Aorta (tissue), 5 donors: ENCODE measurements at regions not wholly inside any gene's neighbourhood (a gene's known extent, or its start where the extent isn't known, plus 50 kb on each side); places are given as distances from the start of the nearest gene placed in this dataset.

Experiments used
- ATAC-seq: fragments of 200-7000 bp; cut with Tn5 transposase; one replicate; pipeline ENCODE4 v1.9.1; 2022; ENCODE audit warnings: moderate library complexity; ENCODE audit not compliant: low FRiP score
- DNase-seq, 2 donors: peaks; one replicate each; pipeline ENCODE4 v3.0.0-alpha.2; 2020
- H3K27ac ChIP-seq, 2 donors: one replicate each; pipeline ENCODE4 v1.5.1; 2013; ENCODE audit warnings: low read length in 2 of 2, mild to moderate bottlenecking in 2 of 2, moderate library complexity in 2 of 2, control low read depth in 1 of 2, inconsistent platforms in 1 of 2, low read depth in 1 of 2
- H3K27me3 ChIP-seq, 2 donors: one replicate each; pipeline ENCODE4 v1.6.1; 2013; ENCODE audit warnings: control low read depth in 1 of 2, low read length in 1 of 2, mild to moderate bottlenecking in 1 of 2, moderate library complexity in 1 of 2; ENCODE audit not compliant: insufficient read depth in 2 of 2, control insufficient read depth in 1 of 2
- H3K36me3 ChIP-seq, 2 donors: one replicate each; pipeline ENCODE4 v1.6.1; 2013; ENCODE audit warnings: control low read depth in 1 of 2, low read length in 1 of 2, mild to moderate bottlenecking in 1 of 2; ENCODE audit not compliant: insufficient read depth in 2 of 2, control insufficient read depth in 1 of 2
- H3K4me1 ChIP-seq, 2 donors: one replicate each; pipeline ENCODE4 v1.6.1; 2013; ENCODE audit warnings: low read length in 2 of 2, control low read depth in 1 of 2, mild to moderate bottlenecking in 1 of 2, moderate library complexity in 1 of 2; ENCODE audit not compliant: insufficient read depth in 2 of 2, control insufficient read depth in 1 of 2
- H3K4me3 ChIP-seq, 2 donors: one replicate each; pipeline ENCODE4 v1.5.1; 2013; ENCODE audit warnings: low read length in 2 of 2, control low read depth in 1 of 2, mild to moderate bottlenecking in 1 of 2
- H3K9me3 ChIP-seq: one replicate; pipeline ENCODE4 v1.6.1; 2013; ENCODE audit warnings: mild to moderate bottlenecking, low read length; ENCODE audit not compliant: control insufficient read depth
- WGBS, 2 donors: extraction: QIAGEN DNeasy Blood & Tissue Kit; methylation state at CpG; one replicate each; pipeline ENCODE4 v1.1.7; 2013; 5-methylcytosine and 5-hydroxymethylcytosine counted together
- intact Hi-C, 2 donors: fragments of 100-400 bp; cut with DNase I; formaldehyde crosslinking; loops; one replicate each; pipeline versions ENCODE4 v1.14.2 to v1.15.0; 2022
- donor health status: healthy with polysubstance abuse.
- donor health status: Bipolar disorder and iron deficiency.
- donor health status: DM: no; HTN: no; CAD: no.
- donor health status: DM: no; HTN: no; CAD: no.
- donor health status: DM: yes; HTN: yes; CAD: no.

DNA sequence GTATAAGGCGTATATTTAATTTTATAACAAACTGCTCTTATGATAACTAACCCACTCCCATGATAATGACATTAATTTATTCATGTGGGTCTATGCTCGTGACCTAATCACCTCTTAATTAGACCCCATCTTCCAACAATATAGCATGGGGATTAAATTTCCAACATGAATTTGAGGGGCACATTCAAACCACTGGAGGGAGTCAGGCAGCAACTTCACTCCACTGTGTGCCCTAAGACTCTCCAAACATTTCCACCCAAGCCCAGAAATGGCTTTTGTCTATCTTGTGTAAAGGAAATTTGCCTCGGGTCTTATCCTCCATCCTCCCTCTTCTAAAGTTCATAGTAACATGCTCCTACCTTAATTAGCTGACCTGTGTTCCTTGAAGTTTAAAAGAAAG, 616.1 kb upstream of the CPEB2 start:
- Histone ChIP-seq H3K9me3 (no peaks in the 10 kb centered on the region), H3K27me3 (no peaks in the 10 kb centered on the region), H3K4me3 (no peak overlapping the region), H3K27ac (no peak overlapping the region), H3K4me1 (no peaks in the 10 kb centered on the region), H3K36me3 (no peaks in the 10 kb centered on the region)
- intact Hi-C loops = no loop called here
- 72 to 75% methylated on average over 3 of the region's 3 CpGs for WGBS, 2 donors
- no peak for ATAC-seq
- no peak for DNase-seq

DNA sequence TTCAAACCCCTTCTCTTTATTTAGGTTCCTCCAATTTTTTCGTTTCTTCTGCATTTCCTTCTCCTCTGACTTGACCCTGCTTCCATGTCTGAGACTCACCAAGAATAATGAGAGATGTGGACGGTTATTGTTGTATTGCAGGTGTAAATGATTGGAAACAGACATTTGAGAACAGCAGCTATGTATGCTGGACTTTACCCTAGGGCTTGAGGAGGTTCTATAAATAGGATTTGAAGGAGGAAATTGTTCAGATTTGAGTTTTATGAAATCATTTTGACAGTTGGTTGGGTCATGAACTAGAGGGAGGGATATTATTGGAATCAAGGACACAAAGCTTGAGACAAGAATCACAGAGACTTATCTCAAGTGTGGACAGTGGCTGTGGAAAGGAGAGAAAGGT, 614.6 kb upstream of the CPEB2 start:
- no peaks in the 10 kb centered on the region for H3K4me1 ChIP-seq
- intact Hi-C loops = no loop called here

DNA sequence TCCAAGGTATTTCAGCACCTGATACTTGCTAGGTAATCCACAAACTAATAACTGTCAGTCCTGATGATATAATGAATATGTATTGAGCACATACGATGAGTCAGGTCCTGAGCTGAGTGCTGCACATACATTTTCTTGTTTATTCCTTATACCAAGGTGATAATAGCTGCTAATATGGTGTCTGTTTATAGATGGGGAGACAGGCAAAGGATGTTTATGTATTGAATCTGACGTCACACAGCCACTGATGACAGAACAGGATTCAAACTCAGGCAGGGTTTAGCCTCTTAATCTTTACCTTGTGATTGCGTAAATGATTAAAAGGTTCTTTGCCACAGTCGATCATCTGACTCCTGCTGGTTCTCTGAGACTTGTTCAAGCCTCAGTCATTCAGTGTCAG, 609.9 kb upstream of the CPEB2 start:
- no peak overlapping the region for H3K27ac ChIP-seq
- no peaks in the 10 kb centered on the region for H3K9me3 ChIP-seq
- no peaks in the 10 kb centered on the region for H3K36me3 ChIP-seq
- DNase-seq (no peak), ATAC-seq (no peak)
- no peak overlapping the region for H3K4me3 ChIP-seq
- H3K4me1 ChIP-seq = no peaks in the 10 kb centered on the region
- 63 to 66% methylated on average over 4 of the region's 4 CpGs for WGBS, 2 donors
- intact Hi-C loops = no loop called here
- H3K27me3 ChIP-seq = peaks cover 0 to 2% of the 10 kb centered on the region in 2 donors

More for the DNA sequence above, 614.6 kb upstream of the CPEB2 start:
- H3K36me3 ChIP-seq = no peaks in the 10 kb centered on the region
- no peak overlapping the region for H3K27ac ChIP-seq
- no peak overlapping the region for H3K4me3 ChIP-seq
- 26 to 32% methylated on average over 2 of the region's 2 CpGs for WGBS, 2 donors
- no peaks in the 10 kb centered on the region for H3K9me3 ChIP-seq
- ATAC-seq = no peak
- H3K27me3 ChIP-seq = no peaks in the 10 kb centered on the region
- no peak for DNase-seq

DNA sequence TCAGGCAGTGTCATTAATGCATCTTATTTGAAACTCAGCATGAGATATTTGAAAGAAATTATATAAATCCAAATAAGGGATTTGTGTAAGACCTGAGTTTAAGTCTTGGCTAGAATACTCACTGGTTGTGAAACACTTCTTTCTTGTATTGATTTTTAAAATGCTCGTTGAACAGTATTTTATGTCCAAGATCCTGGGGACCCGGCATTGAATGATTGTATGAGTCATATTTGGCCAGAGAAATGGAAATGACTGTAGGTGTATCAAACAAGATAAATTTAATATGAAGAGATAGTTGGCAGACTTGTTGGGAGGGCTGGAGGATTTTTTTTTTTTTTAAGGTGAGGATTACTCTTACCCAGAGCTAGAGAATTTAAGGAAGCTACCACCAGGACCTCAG, 606.1 kb upstream of the CPEB2 start:
- no peak for ATAC-seq
- no peak for DNase-seq

DNA sequence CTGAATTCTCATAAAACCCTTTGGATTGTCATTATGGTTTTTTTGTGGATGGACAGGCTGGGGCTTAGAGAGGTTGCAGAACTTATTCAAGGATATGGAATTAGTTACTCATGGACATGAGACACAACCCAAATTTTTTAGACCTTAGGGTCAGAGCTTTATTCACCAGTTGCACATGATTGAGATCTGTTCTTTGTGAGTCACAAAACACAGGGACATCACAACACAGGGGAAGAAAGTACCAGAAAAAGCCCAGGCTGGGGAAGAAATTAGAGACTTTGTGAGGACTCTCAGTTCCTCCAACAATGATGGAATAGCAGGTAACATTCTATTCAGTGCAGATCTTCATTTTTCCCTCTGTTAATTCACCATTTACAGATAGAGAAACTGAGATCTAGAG, 602.4 kb upstream of the CPEB2 start:
- H3K9me3 ChIP-seq = no peaks in the 10 kb centered on the region
- no peak overlapping the region for H3K27ac ChIP-seq
- ATAC-seq = no peak
- no peak overlapping the region for H3K4me3 ChIP-seq
- no peak for DNase-seq
- H3K27me3 ChIP-seq = no peaks in the 10 kb centered on the region
- intact Hi-C loops = no loop called here
- H3K4me1 ChIP-seq = no peaks in the 10 kb centered on the region
- H3K36me3 ChIP-seq = no peaks in the 10 kb centered on the region

More for the DNA sequence above, 606.1 kb upstream of the CPEB2 start:
- Histone ChIP-seq H3K4me3 (no peak overlapping the region), H3K9me3 (no peaks in the 10 kb centered on the region), H3K27ac (no peak overlapping the region), H3K27me3 (peaks cover 0 to 2% of the 10 kb centered on the region in 2 donors), H3K36me3 (no peaks in the 10 kb centered on the region), H3K4me1 (no peaks in the 10 kb centered on the region)
- intact Hi-C loops = no loop called here
- WGBS, 2 donors = 76 to 80% methylated on average over 2 of the region's 2 CpGs

DNA sequence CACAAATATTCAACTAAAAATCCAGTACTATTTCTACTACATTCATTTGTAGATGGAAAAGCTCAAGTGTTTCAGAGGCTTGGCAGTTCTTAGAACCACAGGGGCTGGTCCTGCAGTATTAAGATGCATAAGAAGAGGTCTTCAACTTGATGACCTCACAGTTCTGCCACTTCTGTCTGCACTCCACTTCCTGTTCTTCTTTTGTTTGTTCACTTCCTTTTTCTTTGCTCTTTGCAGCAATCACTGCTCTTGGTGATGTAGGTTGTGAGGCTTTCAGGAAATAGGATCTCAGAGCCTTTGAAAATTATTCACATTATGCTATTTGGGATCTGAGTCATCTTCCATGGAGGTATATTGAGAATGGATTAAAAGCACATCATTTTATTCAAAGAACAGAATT, 602.0 kb upstream of the CPEB2 start:
- intact Hi-C loops = no loop called here
- Histone ChIP-seq H3K9me3 (no peaks in the 10 kb centered on the region), H3K4me3 (no peak overlapping the region), H3K27ac (no peak overlapping the region), H3K27me3 (no peaks in the 10 kb centered on the region), H3K4me1 (no peaks in the 10 kb centered on the region), H3K36me3 (no peaks in the 10 kb centered on the region)
- no peak for ATAC-seq
- no peak for DNase-seq

DNA sequence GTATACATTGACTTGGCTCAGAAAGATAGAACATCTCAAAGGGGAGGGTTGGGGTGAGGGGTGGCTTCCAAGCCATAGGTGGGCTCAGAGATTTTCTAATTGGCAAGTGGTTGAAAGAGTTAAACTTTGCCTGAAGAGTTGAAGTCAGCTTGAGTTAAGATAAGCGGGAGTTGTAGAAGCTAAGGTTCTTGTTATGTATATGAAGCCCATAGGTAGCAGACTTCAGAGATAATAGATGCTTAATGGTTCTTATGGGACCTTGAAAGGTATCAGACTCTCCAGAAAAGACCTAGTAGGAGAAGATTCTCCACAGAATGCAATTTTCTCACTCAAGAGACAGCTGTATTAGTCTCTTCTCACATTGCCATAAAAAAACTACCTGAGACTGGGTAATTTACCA, 599.1 kb upstream of the CPEB2 start:
- intact Hi-C loops = no loop called here
- no peaks in the 10 kb centered on the region for H3K4me1 ChIP-seq
- H3K27ac ChIP-seq = no peak overlapping the region
- 53 to 84% methylated on average over 1 of the region's 1 CpG for WGBS, 2 donors
- no peaks in the 10 kb centered on the region for H3K9me3 ChIP-seq
- ATAC-seq (no peak), DNase-seq (no peak)
- no peaks in the 10 kb centered on the region for H3K27me3 ChIP-seq
- H3K4me3 ChIP-seq = no peak overlapping the region
- no peaks in the 10 kb centered on the region for H3K36me3 ChIP-seq

DNA sequence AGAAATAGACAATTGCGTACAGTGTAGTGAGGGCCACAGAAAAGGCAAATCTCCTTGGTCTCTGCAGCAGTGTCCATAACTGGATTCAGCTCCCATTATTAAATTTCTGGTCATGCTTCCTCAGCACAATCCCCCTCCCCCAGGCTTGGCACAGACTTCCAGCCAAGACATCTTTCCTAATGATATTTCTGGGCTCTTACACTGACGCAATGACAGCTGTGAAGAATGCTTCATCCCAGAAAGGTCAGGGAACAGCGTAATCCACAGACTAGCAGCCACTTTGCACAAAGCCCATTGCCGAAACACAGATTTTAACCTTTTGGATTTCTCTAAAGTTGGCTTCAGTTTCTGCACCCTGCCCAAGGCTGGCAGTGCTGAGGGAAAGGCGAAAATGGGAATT, 597.6 kb upstream of the CPEB2 start:
- no peak for ATAC-seq
- 39 to 40% methylated on average over 5 of the region's 5 CpGs for WGBS, 2 donors
- no peaks in the 10 kb centered on the region for H3K4me1 ChIP-seq
- no peak overlapping the region for H3K27ac ChIP-seq
- intact Hi-C loops = no loop called here
- H3K27me3 ChIP-seq = no peaks in the 10 kb centered on the region
- DNase-seq = no peak
- no peaks in the 10 kb centered on the region for H3K9me3 ChIP-seq
- H3K36me3 ChIP-seq = no peaks in the 10 kb centered on the region
- no peak overlapping the region for H3K4me3 ChIP-seq

DNA sequence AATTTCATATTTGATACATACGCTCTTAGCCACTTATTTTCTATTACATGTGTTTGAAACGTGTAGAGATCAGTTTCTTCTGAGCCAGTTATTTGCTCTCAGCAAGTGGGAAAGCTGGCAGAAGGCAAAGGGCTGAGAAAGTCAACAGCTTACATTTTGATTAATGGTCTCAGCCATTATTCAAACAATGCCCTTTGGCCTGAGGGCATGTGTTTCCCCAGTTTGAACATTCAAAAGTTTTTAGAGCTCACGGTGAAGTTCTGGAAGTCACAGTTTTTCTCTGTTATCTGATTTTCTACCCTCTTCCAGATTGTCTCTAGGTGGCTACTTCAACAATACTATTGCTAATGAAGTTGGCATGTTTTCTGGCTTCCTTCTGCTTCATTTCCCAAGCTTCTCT, 591.8 kb upstream of the CPEB2 start:
- DNase-seq = no peak
- Histone ChIP-seq H3K4me1 (no peaks in the 10 kb centered on the region), H3K4me3 (no peak overlapping the region), H3K9me3 (no peaks in the 10 kb centered on the region), H3K27me3 (no peaks in the 10 kb centered on the region), H3K36me3 (no peaks in the 10 kb centered on the region), H3K27ac (no peak overlapping the region)
- WGBS, 2 donors = 6 to 10% methylated on average over 3 of the region's 3 CpGs
- no peak for ATAC-seq
- intact Hi-C loops = no loop called here
